Body of pancreas (tissue), 4 donors: ENCODE measurements at regions not wholly inside any gene's neighbourhood (a gene's known extent, or its start where the extent isn't known, plus 50 kb on each side); places are given as distances from the start of the nearest gene placed in this dataset.

Experiments used
- ATAC-seq: fragments of 150-250 bp; one replicate; pipeline ENCODE4 v1.9.1; 2016
- DNase-seq, 4 donors: peaks; one replicate each; pipeline ENCODE4 v3.0.0-alpha.2; 2019
- H3K27ac ChIP-seq, 4 donors: fragments of 200-600 bp; sonication (generic); 1 replicate in 3 of 4; 2 replicates in 1 of 4; pipeline versions ENCODE4 v1.5.1 to v1.6.1; 2016 to 2019; ENCODE audit warnings: mild to moderate bottlenecking in 1 of 4, mixed read lengths in 1 of 4, moderate library complexity in 1 of 4
- H3K27me3 ChIP-seq, 2 donors: fragments of 200-600 bp; sonication (generic); one replicate each; pipeline ENCODE4 v1.6.0; 2016; ENCODE audit warnings: mild to moderate bottlenecking in 1 of 2
- H3K36me3 ChIP-seq, 2 donors: fragments of 200-600 bp; sonication (generic); replicated peaks in 1 of 2; 2 replicates each; pipeline ENCODE4 v1.5.1; 2016; ENCODE audit warnings: low read depth in 2 of 2; ENCODE audit not compliant: insufficient read depth in 1 of 2
- H3K4me1 ChIP-seq: fragments of 200-600 bp; sonication (generic); one replicate; pipeline ENCODE4 v1.6.0; 2016
- H3K4me3 ChIP-seq, 2 donors: fragments of 200-600 bp; sonication (generic); 1 replicate in 1 of 2; 2 replicates in 1 of 2; pipeline ENCODE4 v1.5.1; 2016 to 2019
- H3K9me3 ChIP-seq, 3 donors: fragments of 200-600 bp; sonication (generic); 1 replicate in 2 of 3; 2 replicates in 1 of 3; pipeline ENCODE4 v1.5.1; 2016
- POLR2A ChIP-seq, 3 donors: fragments of 450-650 bp; IDR thresholded peaks; one replicate each; pipeline ENCODE4 v1.6.1; 2016; ENCODE audit warnings: antibody characterized with exemption in 3 of 3, mild to moderate bottlenecking in 2 of 3
- WGBS, 2 donors: methylation state at CpG; one replicate each; pipeline ENCODE4 v1.1.5; 2017; 5-methylcytosine and 5-hydroxymethylcytosine counted together
- intact Hi-C: fragments of 100-400 bp; cut with DNase I; formaldehyde crosslinking; loops from one replicate; pipeline ENCODE4 v1.15.1; 2023
- TF ChIP-seq, protein P1 (sequence below), 7 experiments: fragments of 450-650 bp in 4 of 7; fragments of 200-600 bp in 3 of 7; sonication (generic) in 3 of 7; IDR thresholded peaks; one replicate each; pipeline ENCODE4 v1.5.1; 2016 to 2019; ENCODE audit warnings: antibody characterized with exemption in 7 of 7

DNA sequence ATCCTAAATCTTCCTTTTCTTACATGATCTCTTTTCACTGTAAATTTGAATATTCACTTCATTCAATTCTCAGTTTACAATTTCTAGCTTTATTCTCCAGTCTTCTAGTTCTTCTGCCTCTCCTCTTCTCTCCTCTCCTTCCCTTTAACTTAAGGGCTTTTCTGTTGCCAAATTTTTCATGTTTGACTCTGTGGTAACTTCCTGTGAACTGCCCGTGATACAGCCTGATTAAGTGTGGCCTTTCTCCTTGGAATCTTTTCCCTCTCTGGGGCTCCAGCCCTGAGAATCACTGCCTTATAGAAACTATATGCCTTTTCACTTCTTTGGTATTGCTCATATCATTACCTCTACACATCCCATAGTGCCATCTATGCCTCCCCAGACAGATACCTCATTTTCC is 1923.8 kb upstream of the CELF4 start:
- WGBS, 2 donors, result 70 to 79% methylated on average over 1 of the region's 1 CpG

GRCh38 chr18:39487932-39488331 is 1922.3 kb upstream of the CELF4 start:
- no peaks in the 10 kb centered on the region for H3K9me3 ChIP-seq
- no peaks in the 10 kb centered on the region for H3K4me1 ChIP-seq
- no peak overlapping the region for H3K27ac ChIP-seq
- no peaks in the 10 kb centered on the region for H3K36me3 ChIP-seq
- ATAC-seq (no peak), DNase-seq (peak in 1 of 4 donors; percentile 6)
- intact Hi-C loops, result no loop called here
- H3K4me3 ChIP-seq, result no peak overlapping the region
- no peaks in the 10 kb centered on the region for H3K27me3 ChIP-seq
- no peak for TF ChIP-seq POLR2A (IDR thresholded peaks at IDR 0.05)
- TF ChIP-seq, protein P1, sequence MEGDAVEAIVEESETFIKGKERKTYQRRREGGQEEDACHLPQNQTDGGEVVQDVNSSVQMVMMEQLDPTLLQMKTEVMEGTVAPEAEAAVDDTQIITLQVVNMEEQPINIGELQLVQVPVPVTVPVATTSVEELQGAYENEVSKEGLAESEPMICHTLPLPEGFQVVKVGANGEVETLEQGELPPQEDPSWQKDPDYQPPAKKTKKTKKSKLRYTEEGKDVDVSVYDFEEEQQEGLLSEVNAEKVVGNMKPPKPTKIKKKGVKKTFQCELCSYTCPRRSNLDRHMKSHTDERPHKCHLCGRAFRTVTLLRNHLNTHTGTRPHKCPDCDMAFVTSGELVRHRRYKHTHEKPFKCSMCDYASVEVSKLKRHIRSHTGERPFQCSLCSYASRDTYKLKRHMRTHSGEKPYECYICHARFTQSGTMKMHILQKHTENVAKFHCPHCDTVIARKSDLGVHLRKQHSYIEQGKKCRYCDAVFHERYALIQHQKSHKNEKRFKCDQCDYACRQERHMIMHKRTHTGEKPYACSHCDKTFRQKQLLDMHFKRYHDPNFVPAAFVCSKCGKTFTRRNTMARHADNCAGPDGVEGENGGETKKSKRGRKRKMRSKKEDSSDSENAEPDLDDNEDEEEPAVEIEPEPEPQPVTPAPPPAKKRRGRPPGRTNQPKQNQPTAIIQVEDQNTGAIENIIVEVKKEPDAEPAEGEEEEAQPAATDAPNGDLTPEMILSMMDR (IDR thresholded peaks at IDR 0.05), result no peak
- WGBS, 2 donors, result 33 to 66% methylated on average over 3 of the region's 3 CpGs

More for the DNA sequence above, 1923.8 kb upstream of the CELF4 start:
- no peak for ATAC-seq
- Histone ChIP-seq H3K4me3 (no peak overlapping the region), H3K36me3 (no peaks in the 10 kb centered on the region), H3K4me1 (peaks cover 7% of the 10 kb centered on the region), H3K27ac (no peak overlapping the region), H3K27me3 (no peaks in the 10 kb centered on the region), H3K9me3 (no peaks in the 10 kb centered on the region)
- TF ChIP-seq, protein P1 (IDR thresholded peaks at IDR 0.05), result no peak
- TF ChIP-seq POLR2A (IDR thresholded peaks at IDR 0.05), result no peak
- DNase-seq, result no peak
- intact Hi-C loops, result no loop called here

DNA sequence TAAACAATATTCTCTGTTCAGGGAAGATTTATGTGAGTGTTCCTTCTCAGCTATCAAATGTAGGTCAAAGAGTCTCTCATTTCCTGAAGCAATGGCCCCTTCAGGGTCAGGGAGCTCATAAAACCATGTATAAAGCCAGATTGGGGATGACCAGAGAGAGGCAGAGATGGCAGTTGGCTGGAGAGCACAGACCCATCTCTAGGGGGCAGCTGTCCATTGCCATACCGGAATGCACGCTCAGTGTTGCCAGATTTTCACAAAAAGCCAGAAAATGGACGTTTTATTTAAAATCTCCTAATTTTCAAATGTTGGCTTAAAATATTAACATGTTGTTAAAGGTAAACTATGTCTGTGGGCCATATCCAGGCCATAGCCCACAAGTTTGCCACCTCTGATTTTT is 1920.7 kb upstream of the CELF4 start:
- H3K27me3 ChIP-seq, result no peaks in the 10 kb centered on the region
- intact Hi-C loops, result no loop called here
- H3K36me3 ChIP-seq, result no peaks in the 10 kb centered on the region
- WGBS, 2 donors, result 83 to 93% methylated on average over 3 of the region's 3 CpGs
- H3K4me1 ChIP-seq, result no peaks in the 10 kb centered on the region
- no peak overlapping the region for H3K4me3 ChIP-seq
- H3K27ac ChIP-seq, result no peak overlapping the region
- ATAC-seq, result no peak
- TF ChIP-seq POLR2A (IDR thresholded peaks at IDR 0.05), result no peak
- TF ChIP-seq, protein P1 (IDR thresholded peaks at IDR 0.05), result no peak
- DNase-seq, result no peak
- no peaks in the 10 kb centered on the region for H3K9me3 ChIP-seq

DNA sequence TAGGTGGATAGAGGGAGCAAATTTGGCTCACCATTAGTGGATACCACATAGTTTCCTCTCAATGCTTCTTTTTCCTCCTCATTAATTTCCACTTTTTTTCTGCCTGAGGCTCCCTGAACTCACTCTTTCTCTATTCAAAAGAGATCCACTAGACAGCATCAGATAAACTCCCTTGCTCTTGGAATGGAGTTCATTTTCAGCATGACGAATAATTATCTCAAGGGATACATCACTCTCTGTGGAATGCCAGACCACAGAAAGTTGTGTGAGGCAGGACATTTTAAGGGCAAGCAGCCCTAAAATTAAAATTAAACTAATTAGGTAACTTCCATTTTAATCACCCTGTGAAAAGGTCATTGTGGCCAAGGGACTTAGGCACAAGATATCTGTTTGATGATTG is 1920.1 kb upstream of the CELF4 start:
- Histone ChIP-seq H3K4me3 (no peak overlapping the region), H3K27ac (no peak overlapping the region), H3K9me3 (no peaks in the 10 kb centered on the region), H3K4me1 (no peaks in the 10 kb centered on the region), H3K27me3 (no peaks in the 10 kb centered on the region), H3K36me3 (no peaks in the 10 kb centered on the region)
- intact Hi-C loops, result no loop called here
- TF ChIP-seq, protein P1 (IDR thresholded peaks at IDR 0.05), result no peak
- no peak for TF ChIP-seq POLR2A (IDR thresholded peaks at IDR 0.05)
- DNase-seq, result no peak
- ATAC-seq, result no peak
- WGBS, 2 donors, result 50 to 96% methylated on average over 1 of the region's 1 CpG

DNA sequence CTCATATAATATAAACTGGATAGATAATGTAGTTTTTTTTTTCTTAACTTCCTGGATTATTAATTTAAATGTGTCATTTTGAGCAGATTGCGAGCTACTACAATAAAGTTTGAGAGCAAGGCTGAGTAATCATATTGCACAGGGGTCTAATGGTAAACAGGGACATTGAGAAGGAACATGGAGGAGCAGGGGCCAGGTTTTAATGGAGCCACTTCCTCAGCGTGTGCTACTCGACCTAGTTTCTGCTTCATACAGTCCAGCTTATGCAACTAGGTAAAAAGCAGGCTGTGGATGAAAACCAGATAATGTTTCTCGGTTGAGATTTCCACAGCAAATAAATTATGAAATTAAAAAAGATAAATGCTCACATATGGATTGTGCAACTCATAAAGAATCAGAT is 1915.7 kb upstream of the CELF4 start:
- H3K9me3 ChIP-seq, result no peaks in the 10 kb centered on the region
- DNase-seq (no peak), ATAC-seq (no peak)
- H3K4me3 ChIP-seq, result no peak overlapping the region
- no peak overlapping the region for H3K27ac ChIP-seq
- intact Hi-C loops, result no loop called here
- 63% methylated on average over 4 of the region's 4 CpGs for WGBS, 2 donors
- no peaks in the 10 kb centered on the region for H3K36me3 ChIP-seq
- TF ChIP-seq, protein P1 (IDR thresholded peaks at IDR 0.05), result no peak
- no peak for TF ChIP-seq POLR2A (IDR thresholded peaks at IDR 0.05)
- no peaks in the 10 kb centered on the region for H3K4me1 ChIP-seq
- H3K27me3 ChIP-seq, result no peaks in the 10 kb centered on the region
